Kidney epithelial cell (primary cell): ENCODE measurements at regions not wholly inside any gene's neighbourhood (a gene's known extent, or its start where the extent isn't known, plus 50 kb on each side); places are given as distances from the start of the nearest gene placed in this dataset.
A peak's percentile ranks its signal among the peaks of the same experiment; 100 is the strongest.

Experiments used
- DNase-seq: peaks from one replicate; pipeline ENCODE4 v3.0.0-alpha.2; 2010; ENCODE audit warnings: low read depth
- H3K27me3 ChIP-seq: 2 replicates; pipeline ENCODE4 v1.6.0; 2011; ENCODE audit warnings: low read length; ENCODE audit not compliant: control insufficient read depth, insufficient read depth
- H3K36me3 ChIP-seq: 2 replicates; pipeline ENCODE4 v1.5.1; 2011; ENCODE audit warnings: low read length; ENCODE audit not compliant: control insufficient read depth, insufficient read depth
- H3K4me3 ChIP-seq: 2 replicates; pipeline ENCODE4 v1.5.1; 2011; ENCODE audit warnings: low read depth, mild to moderate bottlenecking, control low read depth, low read length
- TF ChIP-seq, protein P1 (sequence below): IDR thresholded peaks from 2 replicates; pipeline ENCODE4 v1.5.1; 2011; ENCODE audit warnings: mild to moderate bottlenecking, moderate library complexity, low read length, control low read depth, inconsistent platforms; ENCODE audit not compliant: insufficient read depth, poor library complexity, severe bottlenecking

DNA sequence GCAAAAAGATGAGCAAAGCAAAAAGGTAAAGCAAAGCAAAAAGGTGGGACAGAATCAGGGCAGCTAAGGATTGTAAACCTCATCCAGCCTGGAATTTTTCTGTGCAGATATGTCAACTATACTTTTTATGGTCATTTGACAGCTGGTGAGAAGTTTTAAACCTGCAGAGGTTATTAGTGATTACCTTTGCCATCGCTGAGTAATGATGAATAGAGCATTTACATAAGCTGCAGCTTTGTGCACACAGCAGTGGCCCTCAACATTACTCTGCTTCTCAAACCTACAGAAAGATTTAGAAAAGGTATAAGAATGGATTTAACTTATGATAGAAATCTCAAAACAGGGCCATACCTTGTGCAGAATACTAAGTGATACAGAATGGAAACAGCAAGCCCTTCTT is 54.5 kb upstream of the C4orf54 start:
- H3K27me3 ChIP-seq: no peaks in the 10 kb centered on the region
- H3K4me3 ChIP-seq: no peak overlapping the region
- DNase-seq: no peak
- TF ChIP-seq, protein P1, sequence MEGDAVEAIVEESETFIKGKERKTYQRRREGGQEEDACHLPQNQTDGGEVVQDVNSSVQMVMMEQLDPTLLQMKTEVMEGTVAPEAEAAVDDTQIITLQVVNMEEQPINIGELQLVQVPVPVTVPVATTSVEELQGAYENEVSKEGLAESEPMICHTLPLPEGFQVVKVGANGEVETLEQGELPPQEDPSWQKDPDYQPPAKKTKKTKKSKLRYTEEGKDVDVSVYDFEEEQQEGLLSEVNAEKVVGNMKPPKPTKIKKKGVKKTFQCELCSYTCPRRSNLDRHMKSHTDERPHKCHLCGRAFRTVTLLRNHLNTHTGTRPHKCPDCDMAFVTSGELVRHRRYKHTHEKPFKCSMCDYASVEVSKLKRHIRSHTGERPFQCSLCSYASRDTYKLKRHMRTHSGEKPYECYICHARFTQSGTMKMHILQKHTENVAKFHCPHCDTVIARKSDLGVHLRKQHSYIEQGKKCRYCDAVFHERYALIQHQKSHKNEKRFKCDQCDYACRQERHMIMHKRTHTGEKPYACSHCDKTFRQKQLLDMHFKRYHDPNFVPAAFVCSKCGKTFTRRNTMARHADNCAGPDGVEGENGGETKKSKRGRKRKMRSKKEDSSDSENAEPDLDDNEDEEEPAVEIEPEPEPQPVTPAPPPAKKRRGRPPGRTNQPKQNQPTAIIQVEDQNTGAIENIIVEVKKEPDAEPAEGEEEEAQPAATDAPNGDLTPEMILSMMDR: no peak
- no peaks in the 10 kb centered on the region for H3K36me3 ChIP-seq

DNA sequence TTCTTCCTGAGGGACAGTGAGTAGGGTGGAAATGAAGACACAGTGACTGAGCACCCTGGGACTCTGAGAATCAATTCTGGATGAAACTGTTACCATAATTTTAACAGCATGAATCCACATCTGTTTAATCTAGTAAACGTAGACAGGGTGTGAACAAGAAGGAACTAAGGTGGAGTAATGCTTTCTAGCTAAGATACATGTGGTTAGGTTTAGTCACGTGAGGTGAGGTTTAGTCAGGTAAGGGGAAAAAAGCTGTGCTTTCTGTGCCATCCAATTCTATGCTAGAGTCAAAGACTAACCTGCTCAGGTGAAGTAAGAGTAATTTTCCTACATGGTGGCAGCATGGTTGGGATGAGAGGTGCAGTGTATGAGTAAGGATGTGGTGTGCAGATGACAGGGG is 54.0 kb upstream of the C4orf54 start:
- Histone ChIP-seq H3K36me3 (no peaks in the 10 kb centered on the region), H3K4me3 (no peak overlapping the region), H3K27me3 (no peaks in the 10 kb centered on the region)
- DNase-seq: no peak
- TF ChIP-seq, protein P1: no peak

DNA sequence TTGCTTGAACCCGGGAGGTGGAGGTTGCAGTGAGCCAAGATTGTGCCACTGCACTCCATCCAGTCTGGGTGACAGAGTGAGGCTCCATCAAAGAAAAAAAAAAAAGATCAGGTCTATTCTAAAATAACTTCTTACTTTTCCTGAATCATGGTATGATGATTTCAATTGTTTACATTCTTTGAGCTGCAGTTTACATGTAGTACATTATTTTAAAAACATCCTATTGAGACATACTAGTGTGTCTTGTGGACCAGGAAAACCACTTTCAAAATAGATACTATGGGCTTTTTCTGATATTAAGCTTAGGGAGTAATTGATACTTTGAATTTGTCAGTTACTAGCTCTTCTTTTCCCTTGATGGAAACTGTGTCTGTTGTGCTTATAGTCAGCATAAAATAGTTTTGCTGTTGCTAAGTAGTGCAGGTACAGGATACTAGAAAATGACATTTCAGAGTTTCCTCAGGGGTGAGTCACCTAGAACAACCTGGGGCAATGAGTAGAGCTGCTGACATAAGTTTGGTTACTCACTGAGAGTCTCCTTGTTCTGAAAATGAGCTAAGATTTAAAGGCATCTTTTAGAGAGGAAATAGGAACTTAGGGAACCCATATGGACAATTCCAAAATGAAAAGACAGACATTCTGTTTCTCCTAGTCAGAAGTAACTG is 53.2 kb upstream of the C4orf54 start:
- Histone ChIP-seq H3K36me3 (no peaks in the 10 kb centered on the region), H3K4me3 (no peak overlapping the region), H3K27me3 (no peaks in the 10 kb centered on the region)
- peak; percentile 58 for DNase-seq
- TF ChIP-seq, protein P1: no peak

DNA sequence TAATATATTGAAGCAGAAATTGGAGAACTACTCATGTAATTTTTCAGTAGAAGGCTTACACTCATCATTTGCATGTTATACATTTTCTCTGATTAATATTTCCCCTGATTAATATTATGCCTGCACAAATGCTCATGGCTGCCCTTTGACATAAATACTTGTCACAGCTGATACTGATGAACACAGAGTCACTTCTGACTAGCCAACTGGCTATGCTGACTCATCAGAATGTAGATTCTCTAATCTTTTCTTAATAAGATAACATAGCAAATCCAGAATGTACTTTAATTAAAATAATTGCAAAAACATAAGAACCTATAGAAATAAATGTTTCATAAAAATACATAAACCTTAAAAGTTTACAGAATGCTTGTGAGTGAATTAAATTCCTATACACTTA is 52.4 kb upstream of the C4orf54 start:
- no peak for DNase-seq
- Histone ChIP-seq H3K4me3 (no peak overlapping the region), H3K27me3 (no peaks in the 10 kb centered on the region), H3K36me3 (no peaks in the 10 kb centered on the region)
- TF ChIP-seq, protein P1: no peak

DNA sequence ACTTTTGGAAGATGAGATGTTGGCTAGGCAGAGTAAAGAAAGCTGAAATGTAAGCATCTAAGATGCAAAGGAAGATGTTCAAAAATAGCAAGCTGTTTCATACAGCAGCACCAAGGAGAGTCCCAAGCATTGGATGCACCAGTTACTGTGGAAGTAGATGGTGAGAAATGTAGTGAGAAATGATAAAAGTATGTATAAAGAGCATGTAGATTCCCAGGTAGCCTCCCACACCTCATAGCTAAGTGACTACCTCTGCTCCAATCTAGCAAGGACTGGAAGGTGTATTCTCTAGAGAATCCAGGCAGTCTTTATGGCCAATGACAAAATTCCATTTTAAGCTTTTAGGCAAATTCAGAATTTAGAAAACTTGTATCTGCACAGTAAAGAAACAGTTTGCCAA is 50.9 kb upstream of the C4orf54 start:
- no peaks in the 10 kb centered on the region for H3K27me3 ChIP-seq
- no peak for DNase-seq
- H3K36me3 ChIP-seq: no peaks in the 10 kb centered on the region
- TF ChIP-seq, protein P1: no peak
- H3K4me3 ChIP-seq: no peak overlapping the region
